GM12864 (cell line): ENCODE measurements at regions not wholly inside any gene's neighbourhood (a gene's known extent, or its start where the extent isn't known, plus 50 kb on each side); places are given as distances from the start of the nearest gene placed in this dataset.

Experiments used
- DNase-seq: peaks from one replicate; pipeline ENCODE4 v3.0.0-alpha.2; 2011; ENCODE audit warnings: low read depth
- H3K4me3 ChIP-seq: 2 replicates; pipeline ENCODE4 v1.5.1; 2011; ENCODE audit warnings: mild to moderate bottlenecking, low read depth, low read length, control low read depth
- TF ChIP-seq, protein P1 (sequence below): IDR thresholded peaks from 2 replicates; pipeline ENCODE4 v1.5.1; 2011; ENCODE audit warnings: low read depth, mild to moderate bottlenecking, moderate library complexity, low read length, control low read depth, inconsistent platforms; ENCODE audit errors: missing control alignments

DNA sequence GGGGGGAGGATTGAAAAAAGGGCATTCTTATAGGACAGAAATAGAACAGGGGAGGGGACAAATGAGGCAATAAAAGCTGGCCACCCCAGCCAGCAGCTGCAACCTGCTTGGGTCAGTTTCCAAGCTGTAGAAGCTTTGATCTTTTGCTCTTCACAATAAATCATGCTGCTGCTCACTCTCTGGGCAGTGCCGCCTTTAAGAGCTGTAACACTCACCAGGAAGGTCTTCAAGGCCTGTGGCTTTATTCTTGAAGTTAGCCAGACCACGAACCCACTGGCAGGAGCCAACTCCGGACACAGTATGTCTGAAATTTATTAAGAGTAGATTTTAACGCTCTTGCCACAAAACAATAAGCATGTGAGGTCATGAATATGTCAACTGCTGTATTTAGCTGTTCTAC is 649.9 kb upstream of the RAB6C start:
- no peak for DNase-seq
- no peak overlapping the region for H3K4me3 ChIP-seq
- TF ChIP-seq, protein P1, sequence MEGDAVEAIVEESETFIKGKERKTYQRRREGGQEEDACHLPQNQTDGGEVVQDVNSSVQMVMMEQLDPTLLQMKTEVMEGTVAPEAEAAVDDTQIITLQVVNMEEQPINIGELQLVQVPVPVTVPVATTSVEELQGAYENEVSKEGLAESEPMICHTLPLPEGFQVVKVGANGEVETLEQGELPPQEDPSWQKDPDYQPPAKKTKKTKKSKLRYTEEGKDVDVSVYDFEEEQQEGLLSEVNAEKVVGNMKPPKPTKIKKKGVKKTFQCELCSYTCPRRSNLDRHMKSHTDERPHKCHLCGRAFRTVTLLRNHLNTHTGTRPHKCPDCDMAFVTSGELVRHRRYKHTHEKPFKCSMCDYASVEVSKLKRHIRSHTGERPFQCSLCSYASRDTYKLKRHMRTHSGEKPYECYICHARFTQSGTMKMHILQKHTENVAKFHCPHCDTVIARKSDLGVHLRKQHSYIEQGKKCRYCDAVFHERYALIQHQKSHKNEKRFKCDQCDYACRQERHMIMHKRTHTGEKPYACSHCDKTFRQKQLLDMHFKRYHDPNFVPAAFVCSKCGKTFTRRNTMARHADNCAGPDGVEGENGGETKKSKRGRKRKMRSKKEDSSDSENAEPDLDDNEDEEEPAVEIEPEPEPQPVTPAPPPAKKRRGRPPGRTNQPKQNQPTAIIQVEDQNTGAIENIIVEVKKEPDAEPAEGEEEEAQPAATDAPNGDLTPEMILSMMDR, result no peak

DNA sequence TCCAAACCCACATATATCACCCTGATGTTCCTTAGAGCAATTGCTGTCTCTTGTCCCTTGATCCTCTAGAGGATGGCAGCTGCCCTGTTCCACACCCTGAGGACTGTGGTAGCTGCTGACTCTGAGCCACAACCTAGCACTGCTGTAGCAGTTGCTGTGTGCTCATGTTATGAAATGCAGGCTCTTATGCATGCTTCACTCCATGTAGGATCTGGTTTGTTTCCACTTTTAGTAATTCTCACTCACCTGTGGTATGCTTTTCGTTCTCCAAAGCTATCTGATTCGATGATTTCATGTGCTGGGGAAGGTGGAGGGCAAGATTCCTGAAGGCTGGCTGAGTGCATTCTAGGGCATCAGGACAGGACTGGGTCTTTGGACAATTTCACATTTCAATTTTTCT is 649.0 kb upstream of the RAB6C start:
- TF ChIP-seq, protein P1, result no peak
- H3K4me3 ChIP-seq, result no peak overlapping the region
- DNase-seq, result no peak

DNA sequence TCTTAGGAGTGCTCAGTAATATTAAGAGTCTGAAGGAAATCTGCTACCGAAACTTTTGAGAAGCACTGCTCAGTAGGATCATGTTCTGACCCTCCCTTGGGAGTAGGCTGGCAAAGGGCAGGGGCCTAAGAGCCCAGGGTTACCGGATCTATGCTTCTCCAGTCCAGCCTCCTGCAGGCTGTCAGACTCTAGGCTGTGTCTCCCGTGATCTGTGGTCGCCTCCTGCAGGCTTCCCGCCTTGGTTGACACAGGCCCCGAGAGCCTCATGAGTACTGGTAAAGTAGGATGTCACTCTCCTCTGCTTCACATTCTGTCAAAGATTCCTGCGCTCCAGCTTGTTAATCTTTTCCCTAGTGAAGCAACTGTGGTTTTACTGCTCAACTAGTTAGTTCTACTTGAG is 647.8 kb upstream of the RAB6C start:
- TF ChIP-seq, protein P1, result no peak
- DNase-seq, result no peak
- H3K4me3 ChIP-seq, result no peak overlapping the region

DNA sequence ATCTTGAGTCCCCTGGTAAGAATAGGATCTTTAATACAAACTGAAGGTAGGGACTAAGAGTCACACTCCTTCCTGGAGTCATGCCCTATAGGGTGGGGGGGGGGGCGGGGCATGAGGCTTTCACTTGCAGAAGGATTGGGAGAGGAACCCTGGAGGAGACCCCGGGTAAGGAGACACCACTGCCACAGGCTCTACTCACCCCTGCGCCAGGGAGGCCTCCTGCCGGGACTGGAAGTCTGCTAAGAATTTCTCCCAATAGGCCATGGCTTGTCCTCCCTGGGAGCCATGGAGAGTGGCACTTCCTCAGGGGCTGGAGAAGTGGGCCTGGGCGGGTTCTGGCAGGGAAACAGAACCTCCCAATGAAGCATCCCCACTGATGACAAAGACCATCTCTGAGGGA is 645.3 kb upstream of the RAB6C start:
- DNase-seq, result no peak
- TF ChIP-seq, protein P1, result no peak
- no peak overlapping the region for H3K4me3 ChIP-seq

DNA sequence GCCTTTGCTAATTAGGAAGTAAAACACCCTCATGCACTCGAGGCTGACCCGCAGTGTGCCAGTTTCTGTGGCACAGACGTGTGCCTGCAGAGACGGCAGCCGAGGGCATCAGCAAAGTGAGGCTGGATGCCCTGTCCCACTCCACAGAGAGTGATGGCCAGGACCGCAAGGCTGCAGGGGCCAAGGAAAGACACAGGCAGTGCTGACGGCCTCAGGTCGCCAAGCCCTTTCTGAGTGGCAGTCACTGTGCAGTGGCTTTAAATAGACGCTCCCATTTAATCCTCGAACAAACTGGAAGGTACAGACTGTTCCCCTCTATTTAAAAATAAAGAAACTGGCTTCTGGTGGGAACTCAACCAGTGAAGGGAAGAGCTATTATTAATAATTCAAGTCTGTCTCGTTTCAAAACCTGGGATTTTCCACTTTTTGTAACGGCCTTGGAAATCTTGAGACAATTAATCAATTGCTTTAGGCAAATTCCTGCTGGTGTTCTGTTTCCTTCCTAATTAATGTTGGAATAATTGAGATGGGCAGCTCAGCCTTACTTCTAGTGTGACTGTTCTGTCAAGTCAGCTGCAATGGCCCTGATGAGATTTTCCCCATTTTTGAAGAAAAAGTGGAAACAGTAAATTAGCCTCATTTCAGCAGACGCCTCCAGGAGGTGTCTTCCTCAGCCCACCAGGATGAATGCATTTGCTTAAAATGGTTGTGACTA is 644.6 kb upstream of the RAB6C start:
- no peak overlapping the region for H3K4me3 ChIP-seq
- TF ChIP-seq, protein P1, result no peak
- DNase-seq, result no peak

DNA sequence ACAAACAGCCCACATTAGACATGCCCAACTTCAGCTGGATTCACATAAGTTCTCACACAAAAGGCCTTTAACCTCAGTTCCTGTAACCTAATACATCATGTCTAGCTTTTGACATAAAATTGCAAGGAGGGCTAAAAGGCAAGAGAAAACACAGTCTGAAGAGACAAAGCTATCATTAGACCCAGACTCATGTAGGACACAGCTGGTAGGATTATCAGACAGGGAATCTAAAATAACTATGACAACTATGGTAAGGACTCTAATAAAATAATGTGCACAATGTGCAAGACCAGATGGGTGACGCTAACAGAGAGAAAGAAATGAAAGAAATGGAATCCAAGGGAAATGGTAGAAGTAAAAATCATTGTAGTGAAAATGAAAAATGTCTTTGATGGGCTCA is 643.2 kb upstream of the RAB6C start:
- TF ChIP-seq, protein P1, result no peak
- DNase-seq, result no peak
- no peak overlapping the region for H3K4me3 ChIP-seq

DNA sequence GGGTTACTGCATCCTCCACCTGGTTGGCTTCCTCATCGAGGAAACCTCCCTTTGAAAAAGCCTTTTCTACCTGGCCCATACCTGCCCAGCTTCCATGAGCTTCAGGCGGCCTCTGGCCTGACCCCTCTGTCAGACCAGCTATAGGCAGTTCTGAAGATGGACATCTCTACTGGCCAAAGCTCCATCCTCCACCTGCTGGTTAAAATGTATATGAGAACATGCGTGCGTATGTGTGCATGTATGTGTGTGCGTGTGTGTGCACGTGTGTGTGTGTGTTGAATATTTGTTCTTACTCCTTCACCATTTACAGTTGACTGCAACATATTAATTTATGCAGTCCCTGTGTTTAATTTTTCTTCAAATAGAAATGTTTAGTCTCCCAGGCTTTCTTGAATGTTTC is 642.4 kb upstream of the RAB6C start:
- TF ChIP-seq, protein P1, result no peak
- no peak for DNase-seq
- H3K4me3 ChIP-seq, result no peak overlapping the region
